ENCODE measurements at regions not wholly inside any gene's neighbourhood (a gene's known extent, or its start where the extent isn't known, plus 50 kb on each side); places are given as distances from the start of the nearest gene placed in this dataset.

DNA sequence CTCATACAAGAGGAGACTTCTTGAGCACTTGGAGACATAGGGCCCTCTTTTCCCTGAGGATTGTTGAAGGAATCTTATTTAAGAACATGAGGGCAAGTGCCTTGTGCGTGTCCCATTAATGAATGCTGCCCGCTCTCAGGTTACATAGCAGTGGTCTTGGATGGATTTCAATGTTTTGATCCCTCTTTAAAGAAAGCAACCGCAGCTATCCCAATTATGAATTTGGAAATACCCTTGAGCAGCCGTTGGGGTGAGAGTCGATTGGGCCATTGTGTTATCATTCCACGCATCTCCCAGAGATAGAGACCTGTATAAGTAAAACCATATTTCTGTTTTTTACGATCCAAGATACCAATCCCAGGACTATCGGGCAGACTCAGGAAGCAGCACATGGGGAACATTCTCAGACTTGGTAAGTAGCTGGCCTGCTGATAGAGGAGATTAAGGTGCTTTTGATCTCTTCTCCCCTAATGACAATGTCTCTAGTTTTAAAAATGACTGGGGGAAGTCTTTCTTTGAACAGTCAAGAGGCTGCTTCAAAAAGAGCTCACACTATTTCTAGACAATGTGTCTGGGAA is 145.3 kb downstream of the MACROH2A1 start:
- TF ChIP-seq POLR2AphosphoS5 (IDR thresholded peaks at IDR 0.05; ENCODE audit: insufficient read depth in 1 of 2, low read depth in 1 of 2), result no peak
- TF ChIP-seq, protein P1, sequence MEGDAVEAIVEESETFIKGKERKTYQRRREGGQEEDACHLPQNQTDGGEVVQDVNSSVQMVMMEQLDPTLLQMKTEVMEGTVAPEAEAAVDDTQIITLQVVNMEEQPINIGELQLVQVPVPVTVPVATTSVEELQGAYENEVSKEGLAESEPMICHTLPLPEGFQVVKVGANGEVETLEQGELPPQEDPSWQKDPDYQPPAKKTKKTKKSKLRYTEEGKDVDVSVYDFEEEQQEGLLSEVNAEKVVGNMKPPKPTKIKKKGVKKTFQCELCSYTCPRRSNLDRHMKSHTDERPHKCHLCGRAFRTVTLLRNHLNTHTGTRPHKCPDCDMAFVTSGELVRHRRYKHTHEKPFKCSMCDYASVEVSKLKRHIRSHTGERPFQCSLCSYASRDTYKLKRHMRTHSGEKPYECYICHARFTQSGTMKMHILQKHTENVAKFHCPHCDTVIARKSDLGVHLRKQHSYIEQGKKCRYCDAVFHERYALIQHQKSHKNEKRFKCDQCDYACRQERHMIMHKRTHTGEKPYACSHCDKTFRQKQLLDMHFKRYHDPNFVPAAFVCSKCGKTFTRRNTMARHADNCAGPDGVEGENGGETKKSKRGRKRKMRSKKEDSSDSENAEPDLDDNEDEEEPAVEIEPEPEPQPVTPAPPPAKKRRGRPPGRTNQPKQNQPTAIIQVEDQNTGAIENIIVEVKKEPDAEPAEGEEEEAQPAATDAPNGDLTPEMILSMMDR (IDR thresholded peaks at IDR 0.05), result no peak
- no peak for TF ChIP-seq POLR2A (IDR thresholded peaks at IDR 0.05)

Data from vagina (tissue), 2 donors.